ENCODE measurements at regions not wholly inside any gene's neighbourhood (a gene's known extent, or its start where the extent isn't known, plus 50 kb on each side); places are given as distances from the start of the nearest gene placed in this dataset.
"Not testable (repeated sequence)": the region's sequence is repeated elsewhere in the genome, so short reads cannot be mapped to it uniquely, and the experiment has no call there.

GRCh38 chr15:20251214-20252005 lies 290.2 kb downstream of the GOLGA6L6 start:
- TF ChIP-seq CTCF (IDR thresholded peaks at IDR 0.05; ENCODE audit: insufficient read depth, low read depth, low read length); EZH2 (IDR thresholded peaks at IDR 0.05; ENCODE audit: insufficient read depth, low read length): not testable (repeated sequence)
